ENCODE measurements at regions not wholly inside any gene's neighbourhood (a gene's known extent, or its start where the extent isn't known, plus 50 kb on each side); places are given as distances from the start of the nearest gene placed in this dataset.
A peak's percentile ranks its signal among the peaks of the same experiment; 100 is the strongest.

- TF ChIP-seq AR (CRISPR knock-in tag; IDR thresholded peaks at IDR 0.05) (no peak), ZNF317 (CRISPR knock-in tag; IDR thresholded peaks at IDR 0.05; ENCODE audit: borderline replicate concordance, low read depth) (no peak), CDX4 (CRISPR knock-in tag; IDR thresholded peaks at IDR 0.05; ENCODE audit: borderline replicate concordance) (no peak), NR2C2 (CRISPR knock-in tag; IDR thresholded peaks at IDR 0.05) (no peak), JAZF1 (CRISPR knock-in tag; IDR thresholded peaks at IDR 0.05) (no peak)
Observed at GRCh38 chrX:63963095-63963784, 178.2 kb upstream of the ARHGEF9 start (continued).

- ChIA-PET CTCF (no interaction called here), POLR2A (no interaction called here)
- Mint-ChIP-seq H3K27ac (no peak overlapping the region), H3K4me3 (no peak overlapping the region), H3K36me3 (peaks cover 3% of the 10 kb centered on the region), H3K27me3 (ENCODE audit: low read depth) (no peaks in the 10 kb centered on the region), H3K4me1 (peaks cover 31% of the 10 kb centered on the region), H3K9me3 (peaks cover 3% of the 10 kb centered on the region)
- no peak for ATAC-seq
- no peak for TF ChIP-seq SMAD3 (CRISPR knock-in tag; IDR thresholded peaks at IDR 0.05; ENCODE audit: borderline replicate concordance)
- TF ChIP-seq ESRRA (CRISPR knock-in tag; IDR thresholded peaks at IDR 0.05; ENCODE audit: borderline replicate concordance) = no peak
- no peak for TF ChIP-seq MLX (CRISPR knock-in tag; IDR thresholded peaks at IDR 0.05)
- TF ChIP-seq ATF2 (CRISPR knock-in tag; IDR thresholded peaks at IDR 0.05; ENCODE audit: borderline replicate concordance, low read depth) = no peak
- no peak for TF ChIP-seq TCF7 (CRISPR knock-in tag; IDR thresholded peaks at IDR 0.05; ENCODE audit: low read depth)
- no peak for TF ChIP-seq ZNF425 (CRISPR knock-in tag; conservative IDR thresholded peaks at IDR 0.05)
- TF ChIP-seq EMX1 (CRISPR knock-in tag; IDR thresholded peaks at IDR 0.05) = no peak
- DNase-seq (ENCODE audit: low spot score) = no peak
Observed at GRCh38 chrX:63961964-63962363, 176.9 kb upstream of the ARHGEF9 start.

- no peak for DNase-seq (ENCODE audit: low spot score)
- H3K27ac Mint-ChIP-seq = peak overlapping the region; percentile 87
- no peak overlapping the region for H3K4me3 Mint-ChIP-seq
- no peak for TF ChIP-seq CBFB (CRISPR knock-in tag; IDR thresholded peaks at IDR 0.05; ENCODE audit: low read depth)
- TF ChIP-seq GABPB1 (CRISPR knock-in tag; IDR thresholded peaks at IDR 0.05) = no peak
- TF ChIP-seq ZNF396 (CRISPR knock-in tag; IDR thresholded peaks at IDR 0.05; ENCODE audit: borderline replicate concordance) = no peak
- TF ChIP-seq ZMAT4 (CRISPR knock-in tag; IDR thresholded peaks at IDR 0.05) = no peak
- no peak for TF ChIP-seq HMGA2 (CRISPR knock-in tag; IDR thresholded peaks at IDR 0.05)
- TF ChIP-seq FOXJ3 (CRISPR knock-in tag; IDR thresholded peaks at IDR 0.05; ENCODE audit: borderline replicate concordance) = no peak
- no peak for TF ChIP-seq ZNF263 (CRISPR knock-in tag; IDR thresholded peaks at IDR 0.05; ENCODE audit: low read depth)
- no peak for TF ChIP-seq GRHL2 (CRISPR knock-in tag; IDR thresholded peaks at IDR 0.05; ENCODE audit: insufficient replicate concordance, severe bottlenecking)
- no peak for TF ChIP-seq AFF4 (CRISPR knock-in tag; IDR thresholded peaks at IDR 0.05; ENCODE audit: borderline replicate concordance)
Observed at GRCh38 chrX:63959975-63960374, 175.0 kb upstream of the ARHGEF9 start.

More at GRCh38 chrX:63959975-63960374, 175.0 kb upstream of the ARHGEF9 start:
- ChIA-PET CTCF (no interaction called here), POLR2A (interaction anchor here (0.5 kb wide), 1 partner anchor 16 kb away, joined by 3 read pairs; no protein-coding TSS in a partner anchor)
- H3K27me3 Mint-ChIP-seq (ENCODE audit: low read depth) = no peaks in the 10 kb centered on the region
- H3K36me3 Mint-ChIP-seq = peaks cover 3% of the 10 kb centered on the region
- peak; percentile 56 for ATAC-seq
- H3K9me3 Mint-ChIP-seq = peaks cover 3% of the 10 kb centered on the region
- H3K4me1 Mint-ChIP-seq = peaks cover 31% of the 10 kb centered on the region

Data from WTC11 (cell line).